Heart right ventricle (tissue), 16 donors: ENCODE measurements at regions not wholly inside any gene's neighbourhood (a gene's known extent, or its start where the extent isn't known, plus 50 kb on each side); places are given as distances from the start of the nearest gene placed in this dataset.

ENCODE experiments used
- ATAC-seq, 8 donors: fragments of 200-7000 bp; cut with Tn5 transposase; one replicate each; pipeline ENCODE4 v1.9.1; 2020; ENCODE audit warnings: mild to moderate bottlenecking in 8 of 8, moderate library complexity in 8 of 8, moderate number of reproducible peaks in 1 of 8
- DNase-seq, 2 donors: peaks; one replicate each; pipeline ENCODE4 v3.0.0-alpha.2; 2020
- H3K27ac ChIP-seq, 10 donors: fragments of 200-600 bp; sonication (generic) in 2 of 10; one replicate each; pipeline versions ENCODE4 v1.5.0 to v1.8.0; 2020 to 2022; ENCODE audit warnings: mild to moderate bottlenecking in 3 of 10
- H3K27me3 ChIP-seq, 7 donors: fragments of 200-600 bp; one replicate each; pipeline ENCODE4 v1.8.0; 2021 to 2022; ENCODE audit warnings: mild to moderate bottlenecking in 2 of 7
- H3K36me3 ChIP-seq, 9 donors: fragments of 200-600 bp; sonication (generic) in 1 of 9; one replicate each; pipeline versions ENCODE4 v1.5.0 to v1.8.0; 2020 to 2022; ENCODE audit warnings: mild to moderate bottlenecking in 2 of 9
- H3K4me1 ChIP-seq, 9 donors: fragments of 200-600 bp; sonication (generic) in 1 of 9; one replicate each; pipeline versions ENCODE4 v1.5.0 to v1.8.0; 2020 to 2022; ENCODE audit warnings: mild to moderate bottlenecking in 4 of 9
- H3K4me3 ChIP-seq, 10 donors: fragments of 200-600 bp; sonication (generic) in 2 of 10; one replicate each; pipeline versions ENCODE4 v1.5.0 to v1.8.0; 2020 to 2022; ENCODE audit warnings: mild to moderate bottlenecking in 7 of 10, moderate library complexity in 2 of 10
- H3K9me3 ChIP-seq, 11 donors: fragments of 200-600 bp in 10 of 11; sonication (generic) in 2 of 11; one replicate each; pipeline versions ENCODE4 v1.5.0 to v1.8.0; 2013 to 2022; ENCODE audit warnings: mild to moderate bottlenecking in 2 of 11, control low read depth in 1 of 11, moderate library complexity in 1 of 11
- CTCF ChIP-seq, 9 donors: fragments of 200-600 bp; sonication (generic) in 2 of 9; IDR thresholded peaks; one replicate each; pipeline versions ENCODE4 v1.5.0 to v1.8.0; 2021 to 2022; ENCODE audit warnings: antibody characterized with exemption in 9 of 9, mild to moderate bottlenecking in 5 of 9, moderate library complexity in 1 of 9
- WGBS, 2 donors: extraction: QIAGEN DNeasy Blood & Tissue Kit; methylation state at CpG; one replicate each; pipeline ENCODE4 v1.1.7; 2013; ENCODE audit warnings: inconsistent platforms in 1 of 2; 5-methylcytosine and 5-hydroxymethylcytosine counted together
- intact Hi-C, 10 donors: fragments of 100-400 bp; cut with DNase I; formaldehyde crosslinking; loops; one replicate each; pipeline versions ENCODE4 v1.11.1 to v1.14.2; 2022
- donor health status: Arrhythmogenic right ventricular cardiomyopathy.
- donor health status: ischemic (EF 13 %, LVEDD 7.1; RV severe dilation, severe dysfunction).
- donor health status: healthy with polysubstance abuse.
- donor health status: DM: no; HTN: yes; CAD: no.
- donor health status: DM: no; HTN: no; CAD: no.
- donor health status: ischemic (EF 25% LVEDD 6.9; RV normal size, moderate dysfunction).
- donor health status: ischemic (EF 25% LVEDD 5.7; RV mildly dilated, moderate dysfunction).
- donor health status: healthy.
- donor health status: DM: yes; HTN: yes; CAD: no.
- donor health status: Ischemic cardiomyopathy.
- donor health status: ischemic (EF 35%, LVEDD 5.7; RV mildly dilated, moderate dysfunction).
- donor health status: nonischemic (EF 11% LVEDD 7.7; RV severe dilation, severe dysfunction).
- donor health status: DM: yes; HTN: yes; CAD: no.
- donor health status: PGD.
- donor health status: ischemic (EF 29% LVEDD 5.4; RV normal size, mild dysfunction).
- donor health status: nonischemic (EF 23%, LVEDD 6.1; RV moderate dilation, normal function).

- no peak for TF ChIP-seq CTCF (IDR thresholded peaks at IDR 0.05)
- no peaks in the 10 kb centered on the region for H3K36me3 ChIP-seq
- ATAC-seq (no peak), DNase-seq (no peak)
- no peaks in the 10 kb centered on the region for H3K9me3 ChIP-seq
- peaks cover 0 to 3% (median 0%) of the 10 kb centered on the region in 9 donors for H3K4me1 ChIP-seq
- H3K27me3 ChIP-seq, result no peaks in the 10 kb centered on the region
- 34 to 46% methylated on average over 6 of the region's 6 CpGs for WGBS, 2 donors
- intact Hi-C loops, result no loop called here
- no peak overlapping the region for H3K27ac ChIP-seq
- H3K4me3 ChIP-seq, result no peak overlapping the region
Observed at GRCh38 chr18:27667064-27667463, 482.0 kb upstream of the CHST9 start.

- DNase-seq (no peak), ATAC-seq (no peak)
- 63 to 71% methylated on average over 3 of the region's 3 CpGs for WGBS, 2 donors
- H3K36me3 ChIP-seq, result no peaks in the 10 kb centered on the region
- TF ChIP-seq CTCF (IDR thresholded peaks at IDR 0.05), result no peak
- H3K27me3 ChIP-seq, result no peaks in the 10 kb centered on the region
- no peak overlapping the region for H3K27ac ChIP-seq
- no peaks in the 10 kb centered on the region for H3K9me3 ChIP-seq
- H3K4me3 ChIP-seq, result no peak overlapping the region
- intact Hi-C loops, result no loop called here
- H3K4me1 ChIP-seq, result peaks cover 0 to 3% (median 0%) of the 10 kb centered on the region in 9 donors
Observed at GRCh38 chr18:27666016-27666415, 480.9 kb upstream of the CHST9 start.

DNA sequence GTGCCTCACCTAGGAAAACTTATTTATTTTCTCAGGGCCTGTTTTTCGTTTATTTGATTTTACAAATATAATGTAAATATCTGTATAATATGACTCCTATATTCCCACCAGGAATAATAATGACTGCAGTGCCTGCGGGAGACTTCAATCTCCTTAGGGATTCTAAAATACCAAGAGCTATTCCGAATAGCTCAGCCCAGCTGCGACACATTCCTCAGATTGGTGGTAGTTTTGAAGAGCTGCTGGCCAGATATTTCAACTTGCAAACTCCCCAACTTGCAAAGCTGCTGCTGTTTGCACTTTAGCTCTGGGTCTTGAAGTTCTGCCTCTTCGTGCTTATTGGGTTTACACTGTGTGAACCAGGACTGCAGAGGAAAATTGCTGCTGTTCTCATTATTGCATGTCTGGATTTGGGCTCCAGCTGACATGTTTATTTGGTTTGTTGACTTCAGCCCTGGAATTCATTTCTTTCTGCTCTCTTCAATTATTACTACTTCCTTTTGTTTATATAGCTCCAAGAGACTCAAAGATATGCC is 480.2 kb upstream of the CHST9 start:
- TF ChIP-seq CTCF (IDR thresholded peaks at IDR 0.05), result no peak
- no peak for ATAC-seq
- Histone ChIP-seq H3K36me3 (no peaks in the 10 kb centered on the region), H3K4me3 (no peak overlapping the region), H3K27ac (no peak overlapping the region), H3K9me3 (no peaks in the 10 kb centered on the region), H3K27me3 (no peaks in the 10 kb centered on the region), H3K4me1 (peaks cover 0 to 3% (median 0%) of the 10 kb centered on the region in 9 donors)
- intact Hi-C loops, result no loop called here
- 30 to 34% methylated on average over 5 of the region's 5 CpGs for WGBS, 2 donors
- no peak for DNase-seq

- no peak for TF ChIP-seq CTCF (IDR thresholded peaks at IDR 0.05)
- H3K27me3 ChIP-seq, result no peaks in the 10 kb centered on the region
- H3K4me3 ChIP-seq, result no peak overlapping the region
- H3K9me3 ChIP-seq, result no peaks in the 10 kb centered on the region
- no peak for DNase-seq
- intact Hi-C loops, result loop anchor here in 1 of 10 donors (5.0 kb wide), 1 partner anchor 49 kb away; no protein-coding TSS in a partner anchor
- ATAC-seq, result no peak
- peaks cover 0 to 3% (median 0%) of the 10 kb centered on the region in 9 donors for H3K4me1 ChIP-seq
- 84 to 89% methylated on average over 4 of the region's 4 CpGs for WGBS, 2 donors
- H3K36me3 ChIP-seq, result no peaks in the 10 kb centered on the region
- no peak overlapping the region for H3K27ac ChIP-seq
Observed at GRCh38 chr18:27662949-27663348, 477.8 kb upstream of the CHST9 start.
